Kidney capillary endothelial cell (primary cell): ENCODE measurements at regions not wholly inside any gene's neighbourhood (a gene's known extent, or its start where the extent isn't known, plus 50 kb on each side); places are given as distances from the start of the nearest gene placed in this dataset.
A peak's percentile ranks its signal among the peaks of the same experiment; 100 is the strongest.

Experiments
- DNase-seq: peaks from one replicate; pipeline ENCODE4 v3.0.0-alpha.2; 2018; ENCODE audit warnings: low spot score

DNA sequence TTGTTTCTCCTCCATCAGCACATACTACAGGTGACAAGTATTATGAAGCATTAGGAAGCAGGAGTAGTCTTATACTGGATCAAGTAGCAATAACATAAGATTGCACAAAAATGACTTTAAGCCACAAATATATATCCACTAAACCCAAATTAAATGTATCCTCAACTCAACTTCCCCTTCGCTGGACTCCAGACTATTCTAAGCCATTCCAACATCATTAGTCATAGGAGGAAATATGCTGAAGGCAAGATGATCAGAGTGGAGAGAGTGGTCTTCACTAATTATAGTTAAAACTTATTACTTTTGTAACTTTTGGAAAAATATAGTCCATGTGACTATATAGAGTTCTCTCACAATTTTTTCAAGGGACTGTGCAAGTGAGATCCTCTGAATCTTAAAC, 390.7 kb upstream of the ZP4 start:
- no peak for DNase-seq

DNA sequence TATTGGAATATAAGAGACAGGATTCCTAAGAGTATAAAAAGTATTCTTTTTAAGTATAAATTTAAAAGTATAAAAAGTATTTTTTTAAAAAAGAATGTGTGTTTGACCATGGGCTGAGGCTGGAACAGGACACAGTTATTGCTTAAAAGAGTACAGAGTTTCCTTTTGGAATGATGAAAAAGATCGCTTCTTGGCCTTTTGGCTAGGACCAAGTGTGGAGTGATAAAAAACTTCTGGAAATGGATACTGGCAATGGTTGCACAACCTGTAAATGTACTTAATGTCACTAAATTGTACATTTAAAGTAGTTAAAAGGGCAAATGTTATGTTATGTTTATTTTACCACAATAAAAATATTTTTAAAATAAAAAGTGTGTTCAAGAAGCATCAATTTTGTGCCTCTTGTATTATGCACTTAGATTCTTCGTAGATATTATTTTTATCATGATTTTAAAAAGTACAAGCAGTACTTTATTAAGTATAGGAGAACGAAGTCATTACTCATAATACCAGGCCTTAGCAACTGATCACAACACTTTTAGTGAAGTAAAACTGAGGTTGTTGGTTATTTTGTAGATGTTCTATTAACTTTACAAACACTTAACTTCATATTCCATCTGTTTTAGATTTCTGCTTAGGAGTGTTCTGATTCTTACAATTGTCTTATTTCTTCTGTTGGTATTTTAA, 389.1 kb upstream of the ZP4 start:
- DNase-seq = no peak

DNA sequence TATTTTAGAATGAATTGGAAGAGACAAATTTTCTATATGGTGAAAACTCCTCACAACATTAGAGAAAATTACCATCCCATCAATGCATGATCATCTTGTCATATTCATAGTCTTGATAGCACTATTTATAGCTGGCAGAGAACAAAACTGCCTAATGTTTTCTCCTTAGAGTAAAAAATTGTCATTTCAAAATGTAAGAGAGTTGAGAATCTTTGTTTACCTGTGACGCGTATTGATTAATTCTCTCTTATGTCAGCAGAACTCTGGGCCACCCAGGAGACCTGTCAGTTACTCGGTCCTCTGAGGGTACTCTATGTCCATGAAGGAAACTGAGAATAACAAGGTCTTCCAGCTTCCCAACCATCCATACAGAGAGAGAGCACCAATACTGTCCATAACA, 381.4 kb upstream of the ZP4 start:
- DNase-seq = no peak

DNA sequence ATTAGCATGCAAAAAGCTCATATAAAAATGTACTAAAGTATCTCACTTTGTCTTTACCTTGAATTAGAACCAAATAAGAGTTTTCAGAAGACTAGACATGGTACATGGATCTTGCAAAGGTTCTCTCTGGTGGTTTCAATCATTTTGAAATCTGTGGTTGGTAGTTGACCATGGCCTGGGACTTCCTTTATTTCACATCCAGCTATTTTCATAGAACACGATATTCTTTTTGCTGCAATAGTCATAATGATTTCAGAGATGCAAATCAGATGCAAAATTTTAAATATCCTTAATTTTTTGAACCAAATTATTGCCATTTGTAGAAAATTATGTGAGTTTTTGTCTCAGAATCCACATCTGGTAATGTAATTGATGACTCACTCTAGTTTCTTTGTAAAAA, 375.1 kb upstream of the ZP4 start:
- no peak for DNase-seq

DNA sequence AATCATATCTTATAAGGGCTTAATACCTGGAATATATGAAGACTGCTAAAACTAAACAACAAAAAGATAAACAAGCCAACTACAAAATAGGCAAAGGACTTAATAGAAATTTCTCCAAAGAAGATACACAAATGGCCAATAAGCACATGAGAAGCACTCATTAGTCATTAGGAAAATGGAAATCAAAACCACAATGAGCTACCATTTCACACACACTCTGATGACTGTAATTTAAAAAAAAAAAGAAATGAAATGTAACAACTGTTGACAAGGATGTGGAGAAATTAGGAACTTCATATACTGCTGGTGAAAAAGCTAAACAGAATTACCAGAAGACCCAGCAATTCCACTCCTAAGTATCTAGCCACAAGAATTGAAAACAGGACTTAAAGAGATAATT, 374.2 kb upstream of the ZP4 start:
- DNase-seq = no peak

DNA sequence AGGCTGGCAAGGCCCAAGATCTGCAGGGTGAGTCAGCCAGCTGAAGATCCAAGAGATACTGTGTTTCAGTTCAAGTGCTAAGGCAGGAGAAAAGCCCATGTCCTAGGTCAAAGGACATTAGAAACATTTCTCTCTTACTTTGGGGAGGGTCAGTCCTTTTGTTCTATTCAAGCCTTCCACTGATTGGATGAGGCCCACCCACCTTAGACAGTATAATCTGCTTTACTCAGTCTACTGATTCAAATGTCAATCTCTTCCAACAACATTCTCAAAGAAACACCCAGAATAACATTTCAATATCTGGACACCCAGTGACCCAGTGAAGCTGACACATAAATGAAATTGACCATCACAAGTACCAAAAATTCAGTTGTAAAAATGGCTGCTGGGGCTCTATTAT, 367.8 kb upstream of the ZP4 start:
- DNase-seq = no peak

DNA sequence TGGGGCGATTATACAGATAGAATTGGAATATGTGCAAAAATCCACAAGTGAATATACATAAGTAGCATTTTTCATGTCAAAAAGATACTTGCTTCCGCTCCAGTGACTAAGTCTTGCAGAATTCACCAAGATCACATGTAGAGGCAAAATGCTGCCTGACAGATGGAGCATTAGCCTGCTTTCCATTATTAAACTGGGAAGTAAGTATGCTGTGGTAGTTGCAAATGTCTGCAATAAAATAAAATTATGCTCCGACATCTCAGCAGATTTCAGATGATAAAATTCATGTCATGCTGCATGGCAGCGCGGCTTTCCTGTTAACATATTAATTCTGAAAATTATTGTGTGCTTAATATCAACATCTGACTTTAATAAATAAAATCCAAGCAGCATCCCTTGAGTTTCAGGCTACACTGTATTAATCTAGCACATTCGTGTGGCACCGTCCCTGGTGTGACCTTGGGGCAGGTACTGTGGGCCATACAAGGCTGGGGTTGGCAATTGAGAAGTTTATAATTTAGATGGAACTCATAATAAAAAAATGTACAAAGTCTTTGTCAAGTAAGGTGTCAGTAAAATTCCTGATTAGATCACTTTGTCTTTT, 366.4 kb upstream of the ZP4 start:
- no peak for DNase-seq

DNA sequence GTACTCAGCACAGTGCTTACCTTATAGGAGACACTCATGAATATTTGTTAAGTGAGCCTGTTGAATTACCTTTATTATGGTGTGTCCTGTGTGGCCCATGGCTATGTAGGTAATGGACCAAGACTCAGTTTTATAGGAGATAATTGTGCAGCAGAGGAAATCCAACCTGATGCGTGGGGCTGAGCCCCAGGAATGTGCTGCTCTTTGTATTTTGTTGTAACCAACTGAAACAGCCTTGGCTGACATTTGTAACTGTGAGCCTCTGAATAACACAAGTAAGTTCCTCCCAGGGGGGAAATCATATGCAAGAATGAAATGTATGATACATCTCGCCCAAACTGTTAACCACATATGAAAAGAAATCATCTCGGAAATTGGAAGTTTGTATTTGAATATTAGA, 364.2 kb upstream of the ZP4 start:
- DNase-seq = no peak

DNA sequence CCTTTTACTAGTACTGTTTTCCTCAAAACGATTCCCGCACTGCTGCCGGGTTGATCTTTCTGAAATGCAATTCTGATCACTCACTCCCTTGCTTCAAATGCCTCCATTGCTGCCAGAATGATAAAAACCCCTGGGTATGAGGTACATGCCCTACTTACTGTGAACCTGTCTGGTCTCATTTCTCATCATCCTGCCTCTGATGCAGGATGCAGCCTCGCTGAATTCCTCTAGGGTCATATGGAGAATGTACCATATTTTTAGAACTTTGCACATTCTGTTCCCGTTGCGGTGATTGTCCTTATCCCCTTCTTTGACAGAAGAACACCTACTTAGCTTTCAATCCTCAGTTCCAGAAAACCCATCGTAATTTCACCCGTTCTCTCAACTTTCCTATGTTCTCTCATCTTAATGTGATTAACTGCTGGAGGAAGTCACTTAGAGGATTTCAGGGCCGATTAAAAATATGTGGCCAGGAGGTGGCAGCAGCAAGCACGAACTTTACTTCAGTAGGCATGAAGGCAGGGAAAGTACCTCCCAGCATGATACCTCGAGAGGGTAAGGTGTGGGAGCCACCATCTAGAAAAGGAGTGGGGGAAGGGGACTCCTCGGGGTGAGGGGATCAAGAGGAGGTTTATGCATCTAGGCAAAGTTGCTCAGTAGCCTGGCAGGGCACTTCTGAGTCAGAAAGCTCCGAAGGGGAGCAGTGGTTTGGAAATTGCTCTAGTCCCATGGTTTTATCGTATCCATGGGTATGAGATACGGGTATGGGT, 361.5 kb upstream of the ZP4 start:
- peak; percentile 22 for DNase-seq

DNA sequence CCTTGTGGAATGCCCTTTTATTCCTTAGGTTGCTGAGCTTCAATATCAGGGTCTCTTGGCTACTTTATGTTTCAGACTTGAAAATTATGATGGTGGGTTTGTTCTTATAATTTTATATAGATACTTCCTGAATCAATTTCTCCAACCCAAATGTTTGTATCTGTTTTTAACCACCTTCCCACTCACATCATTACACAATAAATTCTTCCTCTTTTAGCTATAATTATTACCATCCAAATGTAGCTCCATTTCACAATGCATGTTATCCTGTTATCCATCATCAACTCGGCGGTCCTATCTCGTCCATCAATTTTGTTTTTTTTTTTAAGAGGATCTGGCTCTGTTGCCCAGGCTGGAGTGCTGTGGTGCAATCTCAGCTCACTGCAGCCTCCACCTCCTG, 357.6 kb upstream of the ZP4 start:
- no peak for DNase-seq

DNA sequence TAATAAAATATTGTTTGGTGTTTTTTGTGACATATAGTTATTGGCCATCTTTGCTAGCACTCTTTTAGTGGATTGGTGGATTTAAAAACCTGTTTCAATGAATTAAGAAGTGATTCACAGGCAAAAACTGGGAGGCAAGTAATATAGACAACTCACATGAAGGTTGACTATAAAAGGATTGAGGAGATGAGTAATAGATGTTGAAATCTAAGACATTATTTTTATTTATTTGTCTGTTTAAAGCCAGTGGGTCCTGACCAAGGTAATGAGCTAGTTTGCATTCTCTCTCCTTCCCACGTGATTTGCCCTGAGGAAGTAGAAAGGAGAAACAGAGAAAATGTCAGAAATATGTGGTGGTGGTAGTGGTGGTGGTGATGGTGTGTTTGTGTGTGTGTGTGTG, 351.5 kb upstream of the ZP4 start:
- no peak for DNase-seq

DNA sequence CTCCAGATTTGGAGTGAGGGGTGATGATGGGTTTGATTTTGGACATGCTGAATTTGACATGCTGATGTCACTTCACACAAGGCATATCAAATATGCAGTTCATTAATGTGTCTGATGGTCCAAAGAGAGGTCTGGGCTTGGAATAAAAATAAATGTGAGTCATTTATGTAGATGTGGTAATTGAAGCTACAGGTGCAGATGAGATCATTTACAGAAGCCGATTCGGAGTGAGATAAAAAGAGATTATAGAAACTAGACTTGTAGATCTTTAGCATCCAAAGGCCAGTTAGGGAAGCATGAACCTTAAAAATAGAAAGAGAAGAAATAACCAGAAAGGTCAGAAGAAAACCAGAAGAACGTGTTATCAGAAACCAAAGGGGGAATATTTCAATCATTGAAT, 350.9 kb upstream of the ZP4 start:
- DNase-seq = no peak

DNA sequence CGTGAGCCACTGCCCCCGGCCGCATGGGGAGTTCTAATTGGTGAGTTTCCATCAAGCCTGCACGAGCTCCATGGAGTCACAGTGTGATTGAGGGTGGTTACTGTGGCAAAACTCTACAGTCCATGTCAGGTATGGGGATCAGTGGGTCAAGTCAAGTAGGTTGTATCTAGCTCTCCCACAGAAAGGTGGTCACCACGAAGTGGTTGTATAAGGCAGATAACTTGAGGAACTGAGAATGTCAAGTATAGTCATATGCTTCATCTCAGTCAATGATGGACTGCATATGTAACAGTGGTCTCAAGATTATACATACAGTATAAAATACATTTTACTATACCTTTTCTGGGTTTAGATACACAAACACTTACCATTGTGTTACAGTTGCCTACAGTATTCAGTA, 348.6 kb upstream of the ZP4 start:
- no peak for DNase-seq

DNA sequence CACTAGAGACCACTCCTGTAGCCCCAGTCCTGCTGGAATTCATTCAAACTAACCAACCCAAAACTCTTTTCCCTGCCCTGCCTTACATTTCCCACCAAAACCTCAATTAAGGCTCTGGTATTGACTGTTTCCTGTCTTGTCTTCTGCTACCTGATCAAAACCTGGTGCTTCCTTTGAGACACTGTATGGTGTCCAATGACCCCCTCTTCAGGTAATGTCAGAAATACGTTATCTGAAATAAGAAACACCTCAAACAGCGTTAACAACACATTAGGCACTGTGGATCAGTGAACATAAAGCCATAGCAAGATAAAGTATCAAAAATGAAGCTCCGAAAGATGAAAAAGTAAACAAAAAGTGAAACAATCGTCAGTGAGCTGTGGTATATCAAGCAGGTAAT, 343.2 kb upstream of the ZP4 start:
- DNase-seq = no peak

DNA sequence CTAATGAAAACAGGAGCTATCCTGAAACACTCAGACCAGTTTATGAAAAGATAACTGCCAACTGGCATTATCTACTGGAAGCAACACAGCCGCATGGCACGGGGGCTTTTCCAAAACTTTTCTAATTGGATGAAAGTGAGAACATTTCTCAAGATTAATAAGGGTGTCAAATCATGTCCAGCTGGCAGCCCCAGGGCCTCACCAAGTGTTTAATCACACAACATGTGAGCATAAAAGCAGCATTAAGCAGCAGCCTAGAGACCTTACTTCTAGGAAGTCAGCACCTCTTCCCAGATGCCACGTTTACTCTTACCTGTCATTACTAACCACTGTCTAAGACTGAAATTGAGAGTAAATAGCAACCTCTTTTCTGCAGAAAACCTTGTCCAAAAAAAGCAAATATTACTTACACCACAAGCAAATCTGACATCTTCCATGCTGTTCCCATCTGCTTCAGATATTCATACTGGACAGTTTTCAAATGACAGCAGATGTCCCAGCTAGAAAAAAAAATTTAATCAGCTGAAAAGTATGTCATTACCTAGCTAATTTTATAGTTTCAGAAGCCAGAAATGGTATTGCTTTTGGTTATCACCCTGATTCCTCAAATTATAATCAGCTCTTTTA, 341.5 kb upstream of the ZP4 start:
- DNase-seq = no peak

DNA sequence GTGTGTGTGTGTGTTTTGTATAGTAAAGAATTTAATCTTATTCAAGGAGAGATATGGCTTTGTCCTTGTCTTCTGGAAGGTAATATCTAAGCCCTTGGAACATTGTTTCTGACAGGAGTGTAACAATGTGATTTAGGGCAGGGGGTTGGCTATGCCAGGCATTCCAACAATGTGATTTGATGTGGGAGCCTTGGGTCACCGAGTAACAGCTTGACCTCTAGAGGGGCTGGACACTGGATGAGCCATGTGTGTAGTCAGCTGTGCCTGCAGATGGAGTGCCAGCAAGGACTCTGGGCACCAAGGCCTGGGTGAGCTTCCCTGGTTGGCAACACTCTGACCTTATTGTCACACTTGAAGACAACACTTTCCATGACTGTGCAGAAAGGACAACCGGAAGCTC, 336.1 kb upstream of the ZP4 start:
- DNase-seq = no peak

DNA sequence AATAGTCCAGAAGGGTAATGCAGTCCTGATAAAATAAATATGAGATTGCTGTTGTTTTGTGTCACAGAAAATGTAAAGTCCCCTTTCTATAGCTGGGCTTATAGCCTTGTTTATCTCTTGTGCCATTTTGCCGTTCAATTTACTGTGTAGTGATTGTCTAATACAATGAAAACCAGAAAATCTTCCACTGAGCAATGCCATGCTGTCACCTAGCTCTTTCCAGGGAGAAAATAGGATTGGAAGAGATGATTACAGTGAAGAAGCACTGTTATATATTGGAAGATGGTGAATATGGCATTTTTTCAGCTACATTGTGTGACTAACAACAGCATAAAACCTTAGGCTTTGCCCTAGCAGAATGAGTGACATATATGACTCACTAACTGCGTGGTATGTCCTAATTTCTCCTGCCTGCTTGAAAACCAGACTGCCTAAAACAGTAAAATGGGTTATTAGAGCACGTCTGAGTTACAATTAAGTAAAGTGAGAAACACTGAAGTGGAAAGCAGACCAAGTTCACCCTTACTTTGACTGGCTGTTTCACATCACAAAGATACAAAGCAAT, 332.4 kb upstream of the ZP4 start:
- no peak for DNase-seq

DNA sequence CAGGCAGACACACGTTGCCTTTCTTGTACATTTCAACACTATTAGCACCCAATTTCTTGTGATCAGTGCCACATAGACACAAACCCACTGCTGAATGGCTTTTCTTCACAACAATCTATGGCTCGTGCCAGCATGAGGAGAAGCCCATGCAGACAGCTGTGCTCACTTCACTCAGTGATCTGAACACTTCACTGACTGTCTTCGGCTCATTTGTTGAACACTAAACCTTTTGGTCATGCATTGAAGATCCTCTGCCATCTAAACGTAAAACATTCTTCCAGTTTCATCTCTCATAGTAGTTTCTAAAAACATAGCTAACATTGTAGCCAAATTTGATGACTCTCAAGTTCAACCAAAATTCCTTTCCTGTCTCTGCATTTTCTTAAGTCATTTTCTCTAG, 331.0 kb upstream of the ZP4 start:
- no peak for DNase-seq

DNA sequence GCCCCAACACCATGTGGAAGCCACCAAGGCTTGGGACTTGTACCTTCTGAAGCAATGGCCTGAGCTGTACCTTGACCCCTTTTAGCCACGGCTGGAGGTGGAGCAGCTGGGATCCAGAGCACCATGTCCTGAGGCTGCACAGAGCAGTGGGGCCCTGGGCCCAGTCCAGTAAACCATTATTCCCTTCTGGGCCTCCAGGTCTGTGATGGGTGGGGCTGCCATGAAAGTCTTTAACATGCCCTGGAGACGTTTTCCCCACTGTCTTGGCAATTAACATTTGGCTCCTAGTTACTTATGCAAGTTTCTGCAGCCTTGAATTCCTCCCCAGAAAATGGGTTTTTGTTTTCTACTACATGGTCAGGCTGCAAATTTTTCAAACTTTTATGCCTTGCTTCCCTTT, 323.7 kb upstream of the ZP4 start:
- DNase-seq = no peak

DNA sequence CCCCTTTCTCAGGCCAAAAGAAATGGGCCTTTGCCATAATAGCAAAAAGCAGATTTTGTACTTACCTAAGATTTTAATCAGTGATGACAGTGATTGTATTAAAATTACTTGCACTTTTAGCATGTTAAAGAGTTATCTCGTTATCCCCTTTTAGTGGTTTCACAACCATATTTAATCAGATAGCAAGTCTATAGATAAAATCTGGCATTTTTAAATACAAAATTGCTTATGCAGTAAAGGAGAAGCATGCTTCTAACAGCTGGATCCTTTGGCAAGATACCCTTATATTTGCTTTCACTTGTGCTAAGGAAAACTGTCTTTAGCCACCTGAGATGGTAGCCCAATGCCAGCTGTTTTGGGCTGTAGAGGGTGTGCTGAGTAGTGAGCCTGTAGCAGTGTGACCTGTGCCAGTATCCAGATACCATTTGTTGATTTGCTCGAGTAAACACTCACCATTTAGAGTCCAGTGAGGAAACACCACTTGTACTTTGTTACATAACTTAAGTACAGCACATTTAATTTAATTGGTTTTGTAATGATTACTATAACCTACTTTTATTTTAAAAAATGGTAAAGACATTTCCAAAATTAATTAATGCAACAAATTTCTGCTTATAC, 314.4 kb upstream of the ZP4 start:
- DNase-seq = no peak

DNA sequence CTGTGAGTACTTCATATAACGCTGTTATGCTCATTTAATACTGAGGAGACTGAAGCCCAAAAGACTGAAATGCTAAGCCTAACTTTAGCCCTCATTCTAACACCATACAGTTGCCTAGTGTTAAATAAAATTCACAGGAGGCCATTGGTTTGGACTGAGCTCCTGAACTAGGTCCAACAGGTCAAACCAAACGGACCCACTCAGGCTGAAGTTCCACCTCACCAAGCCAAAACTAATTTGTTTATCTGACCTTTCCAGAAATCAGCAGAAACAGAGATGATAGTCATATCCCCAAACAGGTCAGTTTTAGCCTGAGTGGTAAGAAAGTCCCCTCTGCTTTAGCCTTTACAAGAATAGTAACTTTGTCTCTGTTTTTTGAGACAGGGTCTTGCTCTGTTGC, 311.3 kb upstream of the ZP4 start:
- no peak for DNase-seq

DNA sequence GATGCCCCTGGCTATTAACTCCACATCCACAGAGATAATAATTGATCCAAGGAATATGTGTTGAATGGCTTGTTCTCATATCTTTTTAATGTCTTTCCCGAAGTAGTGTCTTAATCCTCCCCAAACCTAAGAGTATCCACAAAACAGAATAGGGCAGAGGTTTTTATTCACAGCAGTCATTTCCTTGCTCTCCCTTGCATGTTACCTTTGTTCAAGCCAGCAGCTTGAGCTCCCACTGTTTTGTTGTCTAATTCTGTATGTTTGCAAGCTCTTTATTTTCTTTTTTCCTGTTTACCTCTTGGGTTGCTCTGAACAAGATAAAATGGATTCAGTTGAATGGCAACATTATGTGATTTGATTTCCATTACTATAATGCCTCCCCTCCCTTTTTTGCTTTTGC, 308.6 kb upstream of the ZP4 start:
- no peak for DNase-seq
